Panc1 (cell line): ENCODE measurements at regions not wholly inside any gene's neighbourhood (a gene's known extent, or its start where the extent isn't known, plus 50 kb on each side); places are given as distances from the start of the nearest gene placed in this dataset.

ENCODE experiments used
- ATAC-seq: fragments of 200-7000 bp; cut with Tn5 transposase; 2 replicates; pipeline ENCODE4 v1.9.1; 2020; ENCODE audit warnings: mild to moderate bottlenecking, moderate library complexity
- BruUV-seq: library from RNA; stranded (reverse); fragments of 400-500 nt; replicated peaks from 2 replicates; lab custom pipeline; 2021; lab: Mats Ljungman, UMichigan
- CTCF ChIA-PET: fragments of 300-600 bp; sonication (Branson Sonifier 250); formaldehyde crosslinking; loops from one replicate; lab custom pipeline; 2022; ENCODE audit warnings: antibody characterized with exemption; lab: Charles Lee
- POLR2A ChIA-PET: fragments of 300-600 bp; sonication (Branson Sonifier 250); formaldehyde crosslinking; loops from one replicate; lab custom pipeline; 2022; ENCODE audit warnings: antibody characterized with exemption; lab: Charles Lee
- DNase-seq: peaks from one replicate; pipeline ENCODE4 v3.0.0-alpha.2; 2010; ENCODE audit warnings: low read depth, low spot score
- H3K27ac ChIP-seq: 2 replicates; pipeline ENCODE4 v1.5.1; 2011; ENCODE audit warnings: mild to moderate bottlenecking, low read length, inconsistent platforms
- H3K27me3 ChIP-seq: fragments of 200-500 bp; sonication (Bioruptor generic); 2 replicates; pipeline ENCODE4 v1.6.0; 2014; ENCODE audit warnings: low read length, inconsistent platforms; ENCODE audit not compliant: control insufficient read depth, insufficient read depth
- H3K36me3 ChIP-seq: fragments of 200-500 bp; sonication (Bioruptor generic); 2 replicates; pipeline ENCODE4 v1.5.1; 2014; ENCODE audit warnings: inconsistent platforms, mild to moderate bottlenecking, low read length, moderate library complexity; ENCODE audit not compliant: control insufficient read depth, insufficient read depth
- H3K4me1 ChIP-seq: 2 replicates; pipeline ENCODE4 v1.5.1; 2011; ENCODE audit warnings: inconsistent platforms, mild to moderate bottlenecking, low read length, moderate library complexity; ENCODE audit not compliant: control insufficient read depth, insufficient read depth
- H3K4me3 ChIP-seq, 2 experiments: 2 replicates each; pipeline ENCODE4 v1.5.1; 2011 to 2012; ENCODE audit warnings: low read depth in 2 of 2, low read length in 2 of 2, mild to moderate bottlenecking in 2 of 2, inconsistent platforms in 1 of 2, moderate library complexity in 1 of 2
- H3K9me3 ChIP-seq: fragments of 200-500 bp; sonication (Bioruptor generic); 2 replicates; pipeline ENCODE4 v1.5.1; 2014; ENCODE audit warnings: low read depth, mild to moderate bottlenecking, inconsistent platforms, low read length, moderate library complexity; ENCODE audit not compliant: control insufficient read depth, insufficient read depth
- POLR2AphosphoS5 ChIP-seq: IDR thresholded peaks from 2 replicates; pipeline ENCODE4 v1.6.1; 2012; ENCODE audit warnings: mild to moderate bottlenecking, low read depth, low read length, moderate library complexity
- SIN3A ChIP-seq: IDR thresholded peaks from 2 replicates; pipeline ENCODE4 v1.6.1; 2012; ENCODE audit warnings: low read depth, mild to moderate bottlenecking, low read length, moderate library complexity, borderline replicate concordance; ENCODE audit not compliant: insufficient read depth
- TCF7L2 ChIP-seq: IDR thresholded peaks from 2 replicates; pipeline ENCODE4 v1.6.1; 2011; ENCODE audit warnings: mild to moderate bottlenecking, low read depth, low read length, inconsistent platforms
- in situ Hi-C: cut with HindIII; loops from 2 replicates; pipeline ENCODE4 v1.10.0; 2016; ENCODE audit warnings: low sequenced_read_pairs, low pct_unique_long_range_greater_than_20kb
- intact Hi-C: fragments of 100-400 bp; cut with micrococcal nuclease; formaldehyde crosslinking; loops from one replicate; pipeline ENCODE4 v1.10.0; 2022; ENCODE audit not compliant: unreplicated experiment
- TF ChIP-seq, protein P1 (sequence below): fragments of 450-650 bp; IDR thresholded peaks from 2 replicates; pipeline ENCODE4 v1.5.1; 2017; ENCODE audit warnings: mild to moderate bottlenecking
- TF ChIP-seq, protein P2 (sequence below), 2 experiments: IDR thresholded peaks; 2 replicates each; pipeline ENCODE4 v1.6.1; 2011 to 2012; ENCODE audit warnings: low read depth in 2 of 2, control low read depth in 1 of 2, low read length in 1 of 2, mild to moderate bottlenecking in 1 of 2, moderate library complexity in 1 of 2; ENCODE audit not compliant: insufficient read depth in 1 of 2

DNA sequence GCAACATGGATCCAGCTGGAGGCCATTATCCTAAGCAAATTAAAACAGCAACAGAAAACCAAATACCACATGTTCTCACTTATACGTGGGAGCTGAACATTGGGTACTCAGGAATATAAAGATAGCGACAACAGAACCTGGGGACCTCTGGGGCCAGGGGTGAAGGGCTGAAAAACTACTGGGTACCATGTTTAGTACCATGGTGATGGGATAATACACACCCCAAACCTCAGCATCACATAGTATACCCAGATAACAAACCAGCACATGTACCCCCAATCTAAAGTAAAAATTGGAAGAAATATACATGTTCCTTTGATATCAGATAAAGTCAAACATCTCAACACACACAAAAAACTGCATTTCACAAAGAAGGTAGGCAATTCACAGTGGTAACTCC, 876.2 kb downstream of the TBL1XR1 start:
- intact Hi-C loops (no loop called here), in situ Hi-C loops (no loop called here)
- Histone ChIP-seq H3K4me1 (no peaks in the 10 kb centered on the region), H3K4me3 (no peak overlapping the region), H3K9me3 (no peaks in the 10 kb centered on the region), H3K27me3 (no peaks in the 10 kb centered on the region), H3K36me3 (no peaks in the 10 kb centered on the region), H3K27ac (no peak overlapping the region)
- no peak for DNase-seq
- no TSS peak for BruUV-seq
- CTCF ChIA-PET: no interaction called here
- no peak for ATAC-seq
- TF ChIP-seq SIN3A: no peak
- TF ChIP-seq TCF7L2: no peak
- TF ChIP-seq, protein P1, sequence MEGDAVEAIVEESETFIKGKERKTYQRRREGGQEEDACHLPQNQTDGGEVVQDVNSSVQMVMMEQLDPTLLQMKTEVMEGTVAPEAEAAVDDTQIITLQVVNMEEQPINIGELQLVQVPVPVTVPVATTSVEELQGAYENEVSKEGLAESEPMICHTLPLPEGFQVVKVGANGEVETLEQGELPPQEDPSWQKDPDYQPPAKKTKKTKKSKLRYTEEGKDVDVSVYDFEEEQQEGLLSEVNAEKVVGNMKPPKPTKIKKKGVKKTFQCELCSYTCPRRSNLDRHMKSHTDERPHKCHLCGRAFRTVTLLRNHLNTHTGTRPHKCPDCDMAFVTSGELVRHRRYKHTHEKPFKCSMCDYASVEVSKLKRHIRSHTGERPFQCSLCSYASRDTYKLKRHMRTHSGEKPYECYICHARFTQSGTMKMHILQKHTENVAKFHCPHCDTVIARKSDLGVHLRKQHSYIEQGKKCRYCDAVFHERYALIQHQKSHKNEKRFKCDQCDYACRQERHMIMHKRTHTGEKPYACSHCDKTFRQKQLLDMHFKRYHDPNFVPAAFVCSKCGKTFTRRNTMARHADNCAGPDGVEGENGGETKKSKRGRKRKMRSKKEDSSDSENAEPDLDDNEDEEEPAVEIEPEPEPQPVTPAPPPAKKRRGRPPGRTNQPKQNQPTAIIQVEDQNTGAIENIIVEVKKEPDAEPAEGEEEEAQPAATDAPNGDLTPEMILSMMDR: no peak
- TF ChIP-seq POLR2AphosphoS5: no peak
- TF ChIP-seq, protein P2, sequence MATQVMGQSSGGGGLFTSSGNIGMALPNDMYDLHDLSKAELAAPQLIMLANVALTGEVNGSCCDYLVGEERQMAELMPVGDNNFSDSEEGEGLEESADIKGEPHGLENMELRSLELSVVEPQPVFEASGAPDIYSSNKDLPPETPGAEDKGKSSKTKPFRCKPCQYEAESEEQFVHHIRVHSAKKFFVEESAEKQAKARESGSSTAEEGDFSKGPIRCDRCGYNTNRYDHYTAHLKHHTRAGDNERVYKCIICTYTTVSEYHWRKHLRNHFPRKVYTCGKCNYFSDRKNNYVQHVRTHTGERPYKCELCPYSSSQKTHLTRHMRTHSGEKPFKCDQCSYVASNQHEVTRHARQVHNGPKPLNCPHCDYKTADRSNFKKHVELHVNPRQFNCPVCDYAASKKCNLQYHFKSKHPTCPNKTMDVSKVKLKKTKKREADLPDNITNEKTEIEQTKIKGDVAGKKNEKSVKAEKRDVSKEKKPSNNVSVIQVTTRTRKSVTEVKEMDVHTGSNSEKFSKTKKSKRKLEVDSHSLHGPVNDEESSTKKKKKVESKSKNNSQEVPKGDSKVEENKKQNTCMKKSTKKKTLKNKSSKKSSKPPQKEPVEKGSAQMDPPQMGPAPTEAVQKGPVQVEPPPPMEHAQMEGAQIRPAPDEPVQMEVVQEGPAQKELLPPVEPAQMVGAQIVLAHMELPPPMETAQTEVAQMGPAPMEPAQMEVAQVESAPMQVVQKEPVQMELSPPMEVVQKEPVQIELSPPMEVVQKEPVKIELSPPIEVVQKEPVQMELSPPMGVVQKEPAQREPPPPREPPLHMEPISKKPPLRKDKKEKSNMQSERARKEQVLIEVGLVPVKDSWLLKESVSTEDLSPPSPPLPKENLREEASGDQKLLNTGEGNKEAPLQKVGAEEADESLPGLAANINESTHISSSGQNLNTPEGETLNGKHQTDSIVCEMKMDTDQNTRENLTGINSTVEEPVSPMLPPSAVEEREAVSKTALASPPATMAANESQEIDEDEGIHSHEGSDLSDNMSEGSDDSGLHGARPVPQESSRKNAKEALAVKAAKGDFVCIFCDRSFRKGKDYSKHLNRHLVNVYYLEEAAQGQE (IDR thresholded peaks at IDR 0.05; ENCODE audit: insufficient read depth in 1 of 2, low read depth in 2 of 2, low read length in 1 of 2): no peak
- POLR2A ChIA-PET: no interaction called here

DNA sequence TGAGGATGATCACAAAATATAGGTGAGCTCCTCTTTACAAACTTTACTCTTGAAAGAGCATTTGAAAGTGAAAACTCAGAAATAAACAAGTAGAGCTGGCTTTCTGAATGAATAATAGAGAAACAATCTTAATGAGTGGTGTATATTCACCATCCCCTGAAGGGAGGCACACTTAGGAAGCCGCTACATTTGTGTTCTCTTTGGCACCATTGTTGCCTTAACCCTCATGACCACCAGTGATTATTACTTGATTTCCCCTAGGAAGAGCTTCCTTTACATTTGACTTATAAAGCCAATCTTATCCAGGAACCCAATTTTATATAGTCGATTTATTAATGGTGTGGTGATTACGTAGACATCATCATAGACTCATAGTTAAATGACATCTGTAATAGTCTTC, 883.9 kb downstream of the TBL1XR1 start:
- intact Hi-C loops (no loop called here), in situ Hi-C loops (no loop called here)
- Histone ChIP-seq H3K4me3 (no peak overlapping the region), H3K36me3 (no peaks in the 10 kb centered on the region), H3K9me3 (no peaks in the 10 kb centered on the region), H3K4me1 (no peaks in the 10 kb centered on the region), H3K27ac (no peak overlapping the region), H3K27me3 (no peaks in the 10 kb centered on the region)
- no peak for DNase-seq
- TF ChIP-seq, protein P2 (IDR thresholded peaks at IDR 0.05; ENCODE audit: insufficient read depth in 1 of 2, low read depth in 2 of 2, low read length in 1 of 2): no peak
- TF ChIP-seq, protein P1: no peak
- TF ChIP-seq POLR2AphosphoS5 (no peak), SIN3A (no peak), TCF7L2 (no peak)
- no TSS peak for BruUV-seq
- CTCF ChIA-PET: no interaction called here
- ATAC-seq: no peak
- POLR2A ChIA-PET: no interaction called here
